ENCODE measurements at regions not wholly inside any gene's neighbourhood (a gene's known extent, or its start where the extent isn't known, plus 50 kb on each side); places are given as distances from the start of the nearest gene placed in this dataset.

DNA sequence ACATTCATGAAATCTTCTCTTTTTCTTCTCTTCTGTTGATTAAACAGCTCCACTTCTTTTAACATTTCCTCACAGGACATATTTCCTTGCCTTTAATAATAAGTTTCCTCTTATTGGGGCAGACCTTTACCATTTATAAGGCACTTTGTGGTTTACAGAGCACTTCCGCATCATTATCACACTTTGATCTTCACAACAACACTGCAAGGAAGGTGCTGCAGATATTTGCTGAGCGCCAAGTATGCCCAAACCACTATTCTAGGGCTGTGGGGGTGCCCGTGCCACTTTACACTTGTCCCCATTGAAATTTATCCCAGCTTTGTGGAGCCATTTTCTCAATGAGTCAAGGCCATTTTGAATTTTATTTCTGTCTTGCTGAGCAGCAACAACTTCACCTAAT, 246.6 kb downstream of the SS18 start:
- TF ChIP-seq, protein P1, sequence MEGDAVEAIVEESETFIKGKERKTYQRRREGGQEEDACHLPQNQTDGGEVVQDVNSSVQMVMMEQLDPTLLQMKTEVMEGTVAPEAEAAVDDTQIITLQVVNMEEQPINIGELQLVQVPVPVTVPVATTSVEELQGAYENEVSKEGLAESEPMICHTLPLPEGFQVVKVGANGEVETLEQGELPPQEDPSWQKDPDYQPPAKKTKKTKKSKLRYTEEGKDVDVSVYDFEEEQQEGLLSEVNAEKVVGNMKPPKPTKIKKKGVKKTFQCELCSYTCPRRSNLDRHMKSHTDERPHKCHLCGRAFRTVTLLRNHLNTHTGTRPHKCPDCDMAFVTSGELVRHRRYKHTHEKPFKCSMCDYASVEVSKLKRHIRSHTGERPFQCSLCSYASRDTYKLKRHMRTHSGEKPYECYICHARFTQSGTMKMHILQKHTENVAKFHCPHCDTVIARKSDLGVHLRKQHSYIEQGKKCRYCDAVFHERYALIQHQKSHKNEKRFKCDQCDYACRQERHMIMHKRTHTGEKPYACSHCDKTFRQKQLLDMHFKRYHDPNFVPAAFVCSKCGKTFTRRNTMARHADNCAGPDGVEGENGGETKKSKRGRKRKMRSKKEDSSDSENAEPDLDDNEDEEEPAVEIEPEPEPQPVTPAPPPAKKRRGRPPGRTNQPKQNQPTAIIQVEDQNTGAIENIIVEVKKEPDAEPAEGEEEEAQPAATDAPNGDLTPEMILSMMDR (IDR thresholded peaks at IDR 0.05; ENCODE audit: low read length), result no peak
- TF ChIP-seq EZH2 (IDR thresholded peaks at IDR 0.05; ENCODE audit: borderline replicate concordance, low read length), result no peak

All from OCI-LY1 (cell line).